Activated B cell treated with CpG ODN at 0.5 μM for 24 hours (primary cell): ENCODE measurements at regions not wholly inside any gene's neighbourhood (a gene's known extent, or its start where the extent isn't known, plus 50 kb on each side); places are given as distances from the start of the nearest gene placed in this dataset.

Experiments used
- ATAC-seq: fragments of 200-7000 bp; cut with Tn5 transposase; one replicate; pipeline ENCODE4 v1.10.0; 2021; ENCODE audit warnings: low read depth, mild to moderate bottlenecking, moderate library complexity
- CTCF ChIA-PET: fragments of 350-600 bp; sonication (Branson Sonifier 250); formaldehyde crosslinking; loops from one replicate; lab custom pipeline; 2021; ENCODE audit warnings: antibody characterized with exemption; lab: Charles Lee
- POLR2A ChIA-PET: fragments of 350-600 bp; sonication (Branson Sonifier 250); formaldehyde crosslinking; loops from one replicate; lab custom pipeline; 2021; ENCODE audit warnings: antibody characterized with exemption; lab: Charles Lee
- DNase-seq: peaks from one replicate; pipeline ENCODE4 v3.0.0; 2022
- H3K27ac Mint-ChIP-seq: one replicate; pipeline ENCODE4 v1.8.0; 2020; ENCODE audit warnings: mixed read lengths
- H3K27me3 Mint-ChIP-seq: one replicate; pipeline ENCODE4 v1.8.0; 2021; ENCODE audit warnings: mixed read lengths
- H3K36me3 Mint-ChIP-seq: one replicate; pipeline ENCODE4 v1.8.0; 2021; ENCODE audit warnings: low read depth, mixed read lengths
- H3K4me1 Mint-ChIP-seq: one replicate; pipeline ENCODE4 v1.8.0; 2021; ENCODE audit warnings: mixed read lengths
- H3K4me3 Mint-ChIP-seq: one replicate; pipeline ENCODE4 v1.8.0; 2020; ENCODE audit warnings: mild to moderate bottlenecking, mixed read lengths
- H3K9me3 Mint-ChIP-seq: one replicate; pipeline ENCODE4 v1.8.0; 2020; ENCODE audit warnings: mixed read lengths
- CTCF ChIP-seq: fragments of 200-600 bp; IDR thresholded peaks from one replicate; pipeline ENCODE4 v1.8.0; 2022; ENCODE audit warnings: antibody characterized with exemption, mild to moderate bottlenecking
- intact Hi-C: fragments of 100-400 bp; cut with micrococcal nuclease; formaldehyde crosslinking; loops from one replicate; pipeline ENCODE4 v1.15.1; 2024

GRCh38 chr16:6828690-6829089, 504.0 kb upstream of the RBFOX1 start:
- CTCF ChIA-PET = no interaction called here
- intact Hi-C loops = no loop called here
- no peak overlapping the region for H3K4me3 Mint-ChIP-seq
- ATAC-seq (no peak), DNase-seq (no peak)
- peaks cover 15% of the 10 kb centered on the region for H3K9me3 Mint-ChIP-seq
- H3K4me1 Mint-ChIP-seq = no peaks in the 10 kb centered on the region
- POLR2A ChIA-PET = no interaction called here
- TF ChIP-seq CTCF = no peak
- H3K27ac Mint-ChIP-seq = no peak overlapping the region
- no peaks in the 10 kb centered on the region for H3K36me3 Mint-ChIP-seq
- no peaks in the 10 kb centered on the region for H3K27me3 Mint-ChIP-seq

- Mint-ChIP-seq H3K27ac (no peak overlapping the region), H3K36me3 (no peaks in the 10 kb centered on the region), H3K9me3 (peaks cover 16% of the 10 kb centered on the region), H3K27me3 (no peaks in the 10 kb centered on the region), H3K4me3 (no peak overlapping the region), H3K4me1 (no peaks in the 10 kb centered on the region)
- ATAC-seq (no peak), DNase-seq (no peak)
- intact Hi-C loops = no loop called here
- POLR2A ChIA-PET = no interaction called here
- no peak for TF ChIP-seq CTCF
- CTCF ChIA-PET = no interaction called here
Observed at GRCh38 chr16:6827931-6828330, 504.7 kb upstream of the RBFOX1 start.

GRCh38 chr16:6827267-6827666, 505.4 kb upstream of the RBFOX1 start:
- ChIA-PET POLR2A (no interaction called here), CTCF (no interaction called here)
- H3K27me3 Mint-ChIP-seq = no peaks in the 10 kb centered on the region
- no peaks in the 10 kb centered on the region for H3K36me3 Mint-ChIP-seq
- peaks cover 10% of the 10 kb centered on the region for H3K9me3 Mint-ChIP-seq
- DNase-seq = no peak
- no peak for ATAC-seq
- H3K27ac Mint-ChIP-seq = no peak overlapping the region
- H3K4me1 Mint-ChIP-seq = no peaks in the 10 kb centered on the region
- no peak for TF ChIP-seq CTCF
- intact Hi-C loops = no loop called here
- no peak overlapping the region for H3K4me3 Mint-ChIP-seq

GRCh38 chr16:6822041-6822440, 510.6 kb upstream of the RBFOX1 start:
- no peaks in the 10 kb centered on the region for H3K4me1 Mint-ChIP-seq
- H3K36me3 Mint-ChIP-seq = no peaks in the 10 kb centered on the region
- H3K4me3 Mint-ChIP-seq = no peak overlapping the region
- no peaks in the 10 kb centered on the region for H3K27me3 Mint-ChIP-seq
- TF ChIP-seq CTCF = no peak
- H3K27ac Mint-ChIP-seq = no peak overlapping the region
- peaks cover 8% of the 10 kb centered on the region for H3K9me3 Mint-ChIP-seq
- no peak for DNase-seq
- no peak for ATAC-seq
- ChIA-PET POLR2A (no interaction called here), CTCF (no interaction called here)
- intact Hi-C loops = no loop called here

GRCh38 chr16:6804461-6804860, 528.2 kb upstream of the RBFOX1 start:
- intact Hi-C loops = no loop called here
- H3K27me3 Mint-ChIP-seq = no peaks in the 10 kb centered on the region
- ChIA-PET CTCF (no interaction called here), POLR2A (no interaction called here)
- H3K4me3 Mint-ChIP-seq = no peak overlapping the region
- no peak for TF ChIP-seq CTCF
- no peaks in the 10 kb centered on the region for H3K36me3 Mint-ChIP-seq
- no peak overlapping the region for H3K27ac Mint-ChIP-seq
- H3K4me1 Mint-ChIP-seq = no peaks in the 10 kb centered on the region
- ATAC-seq = no peak
- DNase-seq = no peak
- peaks cover 5% of the 10 kb centered on the region for H3K9me3 Mint-ChIP-seq
